Esophagus muscularis mucosa (tissue), 4 donors: ENCODE measurements at regions not wholly inside any gene's neighbourhood (a gene's known extent, or its start where the extent isn't known, plus 50 kb on each side); places are given as distances from the start of the nearest gene placed in this dataset.
"Not testable (repeated sequence)": the region's sequence is repeated elsewhere in the genome, so short reads cannot be mapped to it uniquely, and the experiment has no call there.

Source experiments
- EP300 ChIP-seq: sonication (generic); formaldehyde crosslinking; IDR thresholded peaks from one replicate; pipeline ENCODE4 v1.6.1; 2017; ENCODE audit warnings: antibody characterized with exemption
- POLR2AphosphoS5 ChIP-seq, 2 donors: sonication (generic); formaldehyde crosslinking; IDR thresholded peaks; one replicate each; pipeline ENCODE4 v1.6.1; 2017; ENCODE audit warnings: antibody characterized with exemption in 2 of 2
- TF ChIP-seq, protein P1 (sequence below), 3 experiments: fragments of 200-600 bp in 2 of 3; fragments of 450-650 bp in 1 of 3; sonication (generic) in 2 of 3; IDR thresholded peaks; one replicate each; pipeline ENCODE4 v1.5.1; 2017 to 2019; ENCODE audit warnings: antibody characterized with exemption in 3 of 3, mild to moderate bottlenecking in 2 of 3, moderate library complexity in 1 of 3

DNA sequence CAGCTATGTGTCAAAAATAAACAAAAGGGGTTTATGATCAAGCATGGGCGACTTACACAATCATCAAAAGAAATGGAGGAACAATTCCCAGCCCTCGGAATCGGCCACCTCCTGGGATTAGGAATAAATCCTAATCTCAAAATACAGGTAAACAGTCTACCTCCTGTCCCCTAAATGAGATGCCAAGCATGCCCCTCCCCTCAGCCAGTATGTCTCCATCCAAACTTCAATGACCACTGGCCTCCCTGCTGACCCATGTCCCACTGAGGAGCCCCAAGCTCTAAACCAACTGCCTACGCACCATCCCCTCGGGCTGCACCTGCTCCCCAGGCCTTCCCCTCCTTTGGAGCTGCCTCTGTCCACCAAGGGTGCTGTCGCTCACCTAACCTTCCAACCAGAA is 1069.3 kb downstream of the RPIA start:
- TF ChIP-seq, protein P1, sequence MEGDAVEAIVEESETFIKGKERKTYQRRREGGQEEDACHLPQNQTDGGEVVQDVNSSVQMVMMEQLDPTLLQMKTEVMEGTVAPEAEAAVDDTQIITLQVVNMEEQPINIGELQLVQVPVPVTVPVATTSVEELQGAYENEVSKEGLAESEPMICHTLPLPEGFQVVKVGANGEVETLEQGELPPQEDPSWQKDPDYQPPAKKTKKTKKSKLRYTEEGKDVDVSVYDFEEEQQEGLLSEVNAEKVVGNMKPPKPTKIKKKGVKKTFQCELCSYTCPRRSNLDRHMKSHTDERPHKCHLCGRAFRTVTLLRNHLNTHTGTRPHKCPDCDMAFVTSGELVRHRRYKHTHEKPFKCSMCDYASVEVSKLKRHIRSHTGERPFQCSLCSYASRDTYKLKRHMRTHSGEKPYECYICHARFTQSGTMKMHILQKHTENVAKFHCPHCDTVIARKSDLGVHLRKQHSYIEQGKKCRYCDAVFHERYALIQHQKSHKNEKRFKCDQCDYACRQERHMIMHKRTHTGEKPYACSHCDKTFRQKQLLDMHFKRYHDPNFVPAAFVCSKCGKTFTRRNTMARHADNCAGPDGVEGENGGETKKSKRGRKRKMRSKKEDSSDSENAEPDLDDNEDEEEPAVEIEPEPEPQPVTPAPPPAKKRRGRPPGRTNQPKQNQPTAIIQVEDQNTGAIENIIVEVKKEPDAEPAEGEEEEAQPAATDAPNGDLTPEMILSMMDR (IDR thresholded peaks at IDR 0.05): not testable (repeated sequence)
- not testable (repeated sequence) for TF ChIP-seq EP300; POLR2AphosphoS5 (IDR thresholded peaks at IDR 0.05)
